ENCODE measurements at regions not wholly inside any gene's neighbourhood (a gene's known extent, or its start where the extent isn't known, plus 50 kb on each side); places are given as distances from the start of the nearest gene placed in this dataset.
"Not testable (repeated sequence)": the region's sequence is repeated elsewhere in the genome, so short reads cannot be mapped to it uniquely, and the experiment has no call there.

GRCh38 chr10:64785816-64786215 lies 1264.6 kb downstream of the REEP3 start:
- H3K27me3 Mint-ChIP-seq: no peaks in the 10 kb centered on the region
- no peaks in the 10 kb centered on the region for H3K4me1 Mint-ChIP-seq
- H3K4me3 Mint-ChIP-seq: no peak overlapping the region
- H3K27ac Mint-ChIP-seq: no peak overlapping the region
- H3K9me3 Mint-ChIP-seq: peaks cover 16% of the 10 kb centered on the region
- no peaks in the 10 kb centered on the region for H3K36me3 Mint-ChIP-seq
- CTCF ChIA-PET: no interaction called here
- no peak for DNase-seq

GRCh38 chr10:64786989-64787388 lies 1265.8 kb downstream of the REEP3 start:
- H3K4me1 Mint-ChIP-seq: no peaks in the 10 kb centered on the region
- H3K4me3 Mint-ChIP-seq: no peak overlapping the region
- no peaks in the 10 kb centered on the region for H3K27me3 Mint-ChIP-seq
- H3K36me3 Mint-ChIP-seq: no peaks in the 10 kb centered on the region
- no peak for DNase-seq
- H3K9me3 Mint-ChIP-seq: peaks cover 14% of the 10 kb centered on the region
- H3K27ac Mint-ChIP-seq: no peak overlapping the region
- CTCF ChIA-PET: no interaction called here

- H3K4me3 Mint-ChIP-seq: no peak overlapping the region
- CTCF ChIA-PET: no interaction called here
- no peak for DNase-seq
- H3K9me3 Mint-ChIP-seq: peaks cover 14% of the 10 kb centered on the region
- no peaks in the 10 kb centered on the region for H3K27me3 Mint-ChIP-seq
- H3K4me1 Mint-ChIP-seq: no peaks in the 10 kb centered on the region
- H3K27ac Mint-ChIP-seq: no peak overlapping the region
- H3K36me3 Mint-ChIP-seq: no peaks in the 10 kb centered on the region
Measured at GRCh38 chr10:64795847-64796246, 1274.6 kb downstream of the REEP3 start.

- Mint-ChIP-seq H3K27ac (no peak overlapping the region), H3K27me3 (no peaks in the 10 kb centered on the region), H3K9me3 (peaks cover 18% of the 10 kb centered on the region), H3K4me3 (no peak overlapping the region), H3K36me3 (no peaks in the 10 kb centered on the region), H3K4me1 (no peaks in the 10 kb centered on the region)
- CTCF ChIA-PET: no interaction called here
- DNase-seq: no peak
Measured at GRCh38 chr10:64798297-64798696, 1277.1 kb downstream of the REEP3 start.

GRCh38 chr10:64808233-64808632 lies 1287.0 kb downstream of the REEP3 start:
- CTCF ChIA-PET, H3K9me3 Mint-ChIP-seq, DNase-seq, H3K36me3 Mint-ChIP-seq, H3K27ac Mint-ChIP-seq, H3K27me3 Mint-ChIP-seq, H3K4me3 Mint-ChIP-seq, H3K4me1 Mint-ChIP-seq: not testable (repeated sequence)

- H3K4me1 Mint-ChIP-seq, DNase-seq, H3K27ac Mint-ChIP-seq, H3K27me3 Mint-ChIP-seq, H3K36me3 Mint-ChIP-seq, H3K4me3 Mint-ChIP-seq, H3K9me3 Mint-ChIP-seq, CTCF ChIA-PET: not testable (repeated sequence)
Measured at GRCh38 chr10:64810046-64810445, 1288.8 kb downstream of the REEP3 start.

- Mint-ChIP-seq H3K27ac (no peak overlapping the region), H3K4me3 (no peak overlapping the region), H3K36me3 (no peaks in the 10 kb centered on the region), H3K4me1 (no peaks in the 10 kb centered on the region), H3K27me3 (no peaks in the 10 kb centered on the region), H3K9me3 (peaks cover 3% of the 10 kb centered on the region)
- no peak for DNase-seq
- CTCF ChIA-PET: no interaction called here
Measured at GRCh38 chr10:64813391-64813790, 1292.2 kb downstream of the REEP3 start.

- Mint-ChIP-seq H3K27ac (no peak overlapping the region), H3K36me3 (no peaks in the 10 kb centered on the region), H3K4me1 (no peaks in the 10 kb centered on the region), H3K9me3 (peaks cover 3% of the 10 kb centered on the region), H3K27me3 (no peaks in the 10 kb centered on the region), H3K4me3 (no peak overlapping the region)
- DNase-seq: no peak
- CTCF ChIA-PET: no interaction called here
Measured at GRCh38 chr10:64814201-64814600, 1293.0 kb downstream of the REEP3 start.

GRCh38 chr10:64829888-64830412 lies 1308.7 kb downstream of the REEP3 start:
- Mint-ChIP-seq H3K4me1 (no peaks in the 10 kb centered on the region), H3K27me3 (no peaks in the 10 kb centered on the region), H3K36me3 (no peaks in the 10 kb centered on the region), H3K27ac (no peak overlapping the region), H3K9me3 (no peaks in the 10 kb centered on the region), H3K4me3 (no peak overlapping the region)
- CTCF ChIA-PET: no interaction called here
- DNase-seq: no peak

GRCh38 chr10:64830869-64831268 lies 1309.7 kb downstream of the REEP3 start:
- no peak overlapping the region for H3K4me3 Mint-ChIP-seq
- no peaks in the 10 kb centered on the region for H3K4me1 Mint-ChIP-seq
- H3K27me3 Mint-ChIP-seq: no peaks in the 10 kb centered on the region
- DNase-seq: no peak
- H3K27ac Mint-ChIP-seq: no peak overlapping the region
- no peaks in the 10 kb centered on the region for H3K36me3 Mint-ChIP-seq
- no peaks in the 10 kb centered on the region for H3K9me3 Mint-ChIP-seq
- CTCF ChIA-PET: no interaction called here

- Mint-ChIP-seq H3K9me3 (peaks cover 10% of the 10 kb centered on the region), H3K27ac (no peak overlapping the region), H3K27me3 (no peaks in the 10 kb centered on the region), H3K36me3 (no peaks in the 10 kb centered on the region), H3K4me3 (no peak overlapping the region), H3K4me1 (no peaks in the 10 kb centered on the region)
- no peak for DNase-seq
- CTCF ChIA-PET: no interaction called here
Measured at GRCh38 chr10:64840341-64840740, 1319.1 kb downstream of the REEP3 start.

- no peak overlapping the region for H3K4me3 Mint-ChIP-seq
- no peak overlapping the region for H3K27ac Mint-ChIP-seq
- no peaks in the 10 kb centered on the region for H3K36me3 Mint-ChIP-seq
- no peaks in the 10 kb centered on the region for H3K4me1 Mint-ChIP-seq
- CTCF ChIA-PET: no interaction called here
- no peaks in the 10 kb centered on the region for H3K27me3 Mint-ChIP-seq
- no peak for DNase-seq
- no peaks in the 10 kb centered on the region for H3K9me3 Mint-ChIP-seq
Measured at GRCh38 chr10:64846700-64847099, 1325.5 kb downstream of the REEP3 start.

GRCh38 chr10:64855941-64856340 lies 1334.7 kb downstream of the REEP3 start:
- H3K27me3 Mint-ChIP-seq: no peaks in the 10 kb centered on the region

GRCh38 chr10:64859911-64860310 lies 1338.7 kb downstream of the REEP3 start:
- CTCF ChIA-PET: no interaction called here
- Mint-ChIP-seq H3K4me3 (no peak overlapping the region), H3K9me3 (peaks cover 2% of the 10 kb centered on the region), H3K27ac (no peak overlapping the region), H3K27me3 (no peaks in the 10 kb centered on the region), H3K36me3 (no peaks in the 10 kb centered on the region), H3K4me1 (no peaks in the 10 kb centered on the region)
- DNase-seq: no peak

More at GRCh38 chr10:64855941-64856340, 1334.7 kb downstream of the REEP3 start:
- H3K4me3 Mint-ChIP-seq: no peak overlapping the region
- DNase-seq: no peak
- H3K27ac Mint-ChIP-seq: no peak overlapping the region
- H3K36me3 Mint-ChIP-seq: no peaks in the 10 kb centered on the region
- CTCF ChIA-PET: no interaction called here
- H3K9me3 Mint-ChIP-seq: no peaks in the 10 kb centered on the region
- no peaks in the 10 kb centered on the region for H3K4me1 Mint-ChIP-seq

- H3K4me3 Mint-ChIP-seq: no peak overlapping the region
- H3K4me1 Mint-ChIP-seq: no peaks in the 10 kb centered on the region
- peaks cover 2% of the 10 kb centered on the region for H3K9me3 Mint-ChIP-seq
- CTCF ChIA-PET: no interaction called here
- H3K36me3 Mint-ChIP-seq: no peaks in the 10 kb centered on the region
- no peak overlapping the region for H3K27ac Mint-ChIP-seq
- H3K27me3 Mint-ChIP-seq: no peaks in the 10 kb centered on the region
- no peak for DNase-seq
Measured at GRCh38 chr10:64863836-64864235, 1342.6 kb downstream of the REEP3 start.

- Mint-ChIP-seq H3K4me1 (no peaks in the 10 kb centered on the region), H3K4me3 (no peak overlapping the region), H3K27me3 (no peaks in the 10 kb centered on the region), H3K27ac (no peak overlapping the region), H3K36me3 (no peaks in the 10 kb centered on the region), H3K9me3 (no peaks in the 10 kb centered on the region)
- CTCF ChIA-PET: no interaction called here
- no peak for DNase-seq
Measured at GRCh38 chr10:64867501-64867962, 1346.3 kb downstream of the REEP3 start.

All from activated naive CD4-positive, alpha-beta T cell treated with anti-CD3 and anti-CD28 coated beads, Interleukin-2, amount 10 ng/mL, durations not matched to agents 7 days and 5 days (primary cell).